PC-3 (cell line): ENCODE measurements at regions not wholly inside any gene's neighbourhood (a gene's known extent, or its start where the extent isn't known, plus 50 kb on each side); places are given as distances from the start of the nearest gene placed in this dataset.

Source experiments
- ATAC-seq: fragments of 200-7000 bp; cut with Tn5 transposase; 2 replicates; pipeline ENCODE4 v1.9.1; 2020; ENCODE audit warnings: mild to moderate bottlenecking, moderate library complexity
- BruUV-seq: library from RNA; stranded (reverse); fragments of 400-500 nt; replicated peaks from 2 replicates; lab custom pipeline; 2021; lab: Mats Ljungman, UMichigan
- CTCF ChIA-PET: fragments of 300-600 bp; sonication (Branson Sonifier 250); formaldehyde crosslinking; loops from one replicate; lab custom pipeline; 2022; ENCODE audit warnings: antibody characterized with exemption; lab: Charles Lee
- POLR2A ChIA-PET: fragments of 300-600 bp; sonication (Branson Sonifier 250); formaldehyde crosslinking; loops from one replicate; lab custom pipeline; 2022; ENCODE audit warnings: antibody characterized with exemption; ENCODE audit not compliant: unreplicated experiment; lab: Charles Lee
- DNase-seq: peaks from one replicate; pipeline ENCODE4 v3.0.0-alpha.2; 2015
- H2AFZ ChIP-seq: fragments of 300-600 bp; sonication (generic); 2 replicates; pipeline ENCODE4 v1.6.0; 2016; ENCODE audit warnings: antibody characterized with exemption, low read length
- H3F3A ChIP-seq: fragments of 300-600 bp; sonication (generic); one replicate; pipeline ENCODE4 v1.6.0; 2017; ENCODE audit warnings: antibody characterized with exemption, low read length, control low read depth, mild to moderate bottlenecking; ENCODE audit not compliant: unreplicated experiment
- H3K27ac ChIP-seq: fragments of 300-600 bp; sonication (generic); 2 replicates; pipeline ENCODE4 v1.5.1; 2016; ENCODE audit warnings: mild to moderate bottlenecking, low read length
- H3K27me3 ChIP-seq: fragments of 300-600 bp; sonication (generic); 2 replicates; pipeline ENCODE4 v1.6.1; 2016; ENCODE audit warnings: low read length, mixed read lengths
- H3K36me3 ChIP-seq: fragments of 300-600 bp; sonication (generic); 2 replicates; pipeline ENCODE4 v1.6.1; 2016; ENCODE audit warnings: low read depth, mixed run types, low read length, mixed read lengths
- H3K4me1 ChIP-seq: fragments of 300-600 bp; sonication (generic); 2 replicates; pipeline ENCODE4 v1.5.1; 2016; ENCODE audit warnings: low read length; ENCODE audit not compliant: insufficient read depth
- H3K4me2 ChIP-seq: fragments of 300-600 bp; sonication (generic); 2 replicates; pipeline ENCODE4 v1.6.0; 2016; ENCODE audit warnings: low read length
- H3K4me3 ChIP-seq: fragments of 300-600 bp; sonication (generic); 2 replicates; pipeline ENCODE4 v1.5.1; 2016; ENCODE audit warnings: mild to moderate bottlenecking, low read length, mixed read lengths
- H3K79me2 ChIP-seq: fragments of 300-600 bp; sonication (generic); 2 replicates; pipeline ENCODE4 v1.6.1; 2017; ENCODE audit warnings: low read length, mixed read lengths
- H3K9ac ChIP-seq: fragments of 300-600 bp; sonication (generic); 2 replicates; pipeline ENCODE4 v1.6.0; 2016; ENCODE audit warnings: mild to moderate bottlenecking, low read length
- H3K9me2 ChIP-seq: fragments of 300-600 bp; sonication (generic); replicated peaks from 2 replicates; pipeline ENCODE4 v1.6.1; 2016; ENCODE audit warnings: mixed run types, low read length, mixed read lengths
- H3K9me3 ChIP-seq: fragments of 300-600 bp; sonication (generic); 2 replicates; pipeline ENCODE4 v1.6.1; 2016; ENCODE audit warnings: low read length, mixed read lengths
- H4K20me1 ChIP-seq: fragments of 300-600 bp; sonication (generic); 2 replicates; pipeline ENCODE4 v1.6.1; 2016; ENCODE audit warnings: low read length, mixed read lengths
- EZH2 ChIP-seq: fragments of 300-600 bp; sonication (generic); IDR thresholded peaks from one replicate; pipeline ENCODE4 v1.6.1; 2017; ENCODE audit warnings: antibody characterized with exemption, mild to moderate bottlenecking, low read length; ENCODE audit not compliant: unreplicated experiment
- EZH2phosphoT487 ChIP-seq: fragments of 300-600 bp; sonication (generic); IDR thresholded peaks from 2 replicates; pipeline ENCODE4 v1.6.1; 2018; ENCODE audit warnings: mild to moderate bottlenecking, antibody characterized with exemption, low read length, borderline replicate concordance
- intact Hi-C: fragments of 100-400 bp; cut with micrococcal nuclease; formaldehyde crosslinking; loops from 2 replicates; pipeline ENCODE4 v1.9.0; 2023
- TF ChIP-seq, protein P1 (sequence below): fragments of 300-600 bp; sonication (generic); conservative IDR thresholded peaks from 2 replicates; pipeline ENCODE4 v1.5.1; 2017; ENCODE audit warnings: antibody characterized with exemption, low read depth, mild to moderate bottlenecking, low read length

GRCh38 chr3:180123928-180124327 lies 87.2 kb upstream of the PEX5L start:
- Histone ChIP-seq H3K79me2 (no peaks in the 10 kb centered on the region), H3K36me3 (no peaks in the 10 kb centered on the region), H3K9me2 (no peaks in the 10 kb centered on the region), H4K20me1 (no peaks in the 10 kb centered on the region), H2AFZ (no peak overlapping the region), H3K27me3 (no peaks in the 10 kb centered on the region), H3K4me2 (no peak overlapping the region), H3K9me3 (peaks cover 4% of the 10 kb centered on the region; the same call in 1 of the 2 replicates), H3K4me3 (no peak overlapping the region), H3K27ac (no peak overlapping the region), H3K9ac (no peak overlapping the region), H3K4me1 (no peaks in the 10 kb centered on the region), H3F3A (no peaks in the 10 kb centered on the region)
- no peak for ATAC-seq
- DNase-seq = no peak
- TF ChIP-seq EZH2phosphoT487 = no peak
- TF ChIP-seq, protein P1, sequence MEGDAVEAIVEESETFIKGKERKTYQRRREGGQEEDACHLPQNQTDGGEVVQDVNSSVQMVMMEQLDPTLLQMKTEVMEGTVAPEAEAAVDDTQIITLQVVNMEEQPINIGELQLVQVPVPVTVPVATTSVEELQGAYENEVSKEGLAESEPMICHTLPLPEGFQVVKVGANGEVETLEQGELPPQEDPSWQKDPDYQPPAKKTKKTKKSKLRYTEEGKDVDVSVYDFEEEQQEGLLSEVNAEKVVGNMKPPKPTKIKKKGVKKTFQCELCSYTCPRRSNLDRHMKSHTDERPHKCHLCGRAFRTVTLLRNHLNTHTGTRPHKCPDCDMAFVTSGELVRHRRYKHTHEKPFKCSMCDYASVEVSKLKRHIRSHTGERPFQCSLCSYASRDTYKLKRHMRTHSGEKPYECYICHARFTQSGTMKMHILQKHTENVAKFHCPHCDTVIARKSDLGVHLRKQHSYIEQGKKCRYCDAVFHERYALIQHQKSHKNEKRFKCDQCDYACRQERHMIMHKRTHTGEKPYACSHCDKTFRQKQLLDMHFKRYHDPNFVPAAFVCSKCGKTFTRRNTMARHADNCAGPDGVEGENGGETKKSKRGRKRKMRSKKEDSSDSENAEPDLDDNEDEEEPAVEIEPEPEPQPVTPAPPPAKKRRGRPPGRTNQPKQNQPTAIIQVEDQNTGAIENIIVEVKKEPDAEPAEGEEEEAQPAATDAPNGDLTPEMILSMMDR = no peak
- no peak for TF ChIP-seq EZH2
- ChIA-PET POLR2A (no interaction called here), CTCF (no interaction called here)
- intact Hi-C loops = no loop called here
- BruUV-seq = no TSS peak

- POLR2A ChIA-PET = no interaction called here
- DNase-seq = no peak
- no peak overlapping the region for H3K27ac ChIP-seq
These were observed 94.4 kb upstream of the PEX5L start for GRCh38 chr3:180131169-180131568.

GRCh38 chr3:180135101-180135500 lies 98.4 kb upstream of the PEX5L start:
- ChIA-PET CTCF (no interaction called here), POLR2A (no interaction called here)
- H2AFZ ChIP-seq = no peak overlapping the region
- no peak overlapping the region for H3K27ac ChIP-seq
- H3K9me3 ChIP-seq = no peaks in the 10 kb centered on the region
- H3K4me3 ChIP-seq = no peak overlapping the region
- DNase-seq (no peak), ATAC-seq (no peak)
- no peaks in the 10 kb centered on the region for H3K36me3 ChIP-seq
- no TSS peak for BruUV-seq
- H4K20me1 ChIP-seq = no peaks in the 10 kb centered on the region
- TF ChIP-seq EZH2 (no peak), EZH2phosphoT487 (no peak)
- H3K9me2 ChIP-seq = no peaks in the 10 kb centered on the region
- intact Hi-C loops = no loop called here
- no peak overlapping the region for H3K9ac ChIP-seq
- H3F3A ChIP-seq = no peaks in the 10 kb centered on the region
- H3K79me2 ChIP-seq = no peaks in the 10 kb centered on the region
- no peaks in the 10 kb centered on the region for H3K4me1 ChIP-seq
- no peak overlapping the region for H3K4me2 ChIP-seq
- no peaks in the 10 kb centered on the region for H3K27me3 ChIP-seq

More at GRCh38 chr3:180131169-180131568, 94.4 kb upstream of the PEX5L start:
- ATAC-seq = no peak
- Histone ChIP-seq H3K79me2 (no peaks in the 10 kb centered on the region), H2AFZ (no peak overlapping the region), H3K4me2 (no peak overlapping the region), H3K4me1 (no peaks in the 10 kb centered on the region), H3K9ac (no peak overlapping the region), H3K9me2 (no peaks in the 10 kb centered on the region), H3K27me3 (no peaks in the 10 kb centered on the region), H3F3A (no peaks in the 10 kb centered on the region), H3K4me3 (no peak overlapping the region), H4K20me1 (no peaks in the 10 kb centered on the region), H3K36me3 (no peaks in the 10 kb centered on the region), H3K9me3 (no peaks in the 10 kb centered on the region)
- BruUV-seq = no TSS peak
- CTCF ChIA-PET = no interaction called here
- no peak for TF ChIP-seq EZH2
- TF ChIP-seq EZH2phosphoT487 = no peak
- TF ChIP-seq, protein P1 = no peak
- intact Hi-C loops = no loop called here
